Psoas muscle (tissue), 7 donors: ENCODE measurements at regions not wholly inside any gene's neighbourhood (a gene's known extent, or its start where the extent isn't known, plus 50 kb on each side); places are given as distances from the start of the nearest gene placed in this dataset.

Experiments
- ATAC-seq, 4 donors: fragments of 200-7000 bp; cut with Tn5 transposase; one replicate each; pipeline ENCODE4 v1.9.1; 2020; ENCODE audit warnings: moderate library complexity in 3 of 4, mild to moderate bottlenecking in 2 of 4
- DNase-seq, 2 donors: peaks; one replicate each; pipeline ENCODE4 v3.0.0-alpha.2; 2020
- H3K27ac ChIP-seq: fragments of 200-600 bp; one replicate; pipeline ENCODE4 v1.8.0; 2022
- H3K27me3 ChIP-seq, 3 donors: fragments of 200-600 bp in 1 of 3; one replicate each; pipeline versions ENCODE4 v1.6.1 to v1.8.0; 2013 to 2022; ENCODE audit warnings: low read length in 2 of 3, mild to moderate bottlenecking in 2 of 3, moderate library complexity in 1 of 3; ENCODE audit not compliant: insufficient read depth in 3 of 3
- H3K36me3 ChIP-seq, 2 donors: fragments of 200-600 bp in 1 of 2; one replicate each; pipeline versions ENCODE4 v1.6.1 to v1.8.0; 2013 to 2022; ENCODE audit warnings: low read depth in 1 of 2, mild to moderate bottlenecking in 1 of 2, moderate library complexity in 1 of 2; ENCODE audit not compliant: insufficient read depth in 1 of 2
- H3K4me1 ChIP-seq: fragments of 200-600 bp; one replicate; pipeline ENCODE4 v1.8.0; 2022
- H3K4me3 ChIP-seq: fragments of 200-600 bp; one replicate; pipeline ENCODE4 v1.8.0; 2022; ENCODE audit warnings: mild to moderate bottlenecking
- H3K9me3 ChIP-seq: fragments of 200-600 bp; one replicate; pipeline ENCODE4 v1.8.0; 2022
- WGBS, 3 donors: extraction: QIAGEN DNeasy Blood & Tissue Kit; methylation state at CpG; one replicate each; pipeline versions ENCODE4 v1.1.6 to v1.1.7; 2013; 5-methylcytosine and 5-hydroxymethylcytosine counted together
- intact Hi-C, 2 donors: fragments of 100-400 bp; cut with DNase I; formaldehyde crosslinking; loops; one replicate each; pipeline versions ENCODE4 v1.11.0 to v1.14.2; 2022
- TF ChIP-seq, protein P1 (sequence below): fragments of 200-600 bp; IDR thresholded peaks from one replicate; pipeline ENCODE4 v1.8.0; 2022; ENCODE audit warnings: antibody characterized with exemption
- donor health status: healthy with polysubstance abuse.
- donor health status: DM: no; HTN: no; CAD: no; lungs with moderate emphysema.
- donor health status: Bipolar disorder and iron deficiency.
- donor health status: healthy.
- donor health status: DM: yes; HTN: yes; CAD: no.
- donor health status: DM: no; HTN: no; CAD: no.
- donor health status: DM: yes; HTN: yes; CAD: no.

- no peak for DNase-seq
- intact Hi-C loops: loop anchor here (5.0 to 10.0 kb wide), 3 partner anchors 372 to 1414 kb away; no protein-coding TSS in a partner anchor
- Histone ChIP-seq H3K9me3 (no peaks in the 10 kb centered on the region), H3K36me3 (no peaks in the 10 kb centered on the region), H3K27me3 (no peaks in the 10 kb centered on the region), H3K4me3 (no peak overlapping the region), H3K4me1 (no peaks in the 10 kb centered on the region), H3K27ac (no peak overlapping the region)
- whole genome bisulfite sequencing, 3 donors: 80 to 92% (median 88%) methylated on average over 3 of the region's 3 CpGs
- TF ChIP-seq, protein P1, sequence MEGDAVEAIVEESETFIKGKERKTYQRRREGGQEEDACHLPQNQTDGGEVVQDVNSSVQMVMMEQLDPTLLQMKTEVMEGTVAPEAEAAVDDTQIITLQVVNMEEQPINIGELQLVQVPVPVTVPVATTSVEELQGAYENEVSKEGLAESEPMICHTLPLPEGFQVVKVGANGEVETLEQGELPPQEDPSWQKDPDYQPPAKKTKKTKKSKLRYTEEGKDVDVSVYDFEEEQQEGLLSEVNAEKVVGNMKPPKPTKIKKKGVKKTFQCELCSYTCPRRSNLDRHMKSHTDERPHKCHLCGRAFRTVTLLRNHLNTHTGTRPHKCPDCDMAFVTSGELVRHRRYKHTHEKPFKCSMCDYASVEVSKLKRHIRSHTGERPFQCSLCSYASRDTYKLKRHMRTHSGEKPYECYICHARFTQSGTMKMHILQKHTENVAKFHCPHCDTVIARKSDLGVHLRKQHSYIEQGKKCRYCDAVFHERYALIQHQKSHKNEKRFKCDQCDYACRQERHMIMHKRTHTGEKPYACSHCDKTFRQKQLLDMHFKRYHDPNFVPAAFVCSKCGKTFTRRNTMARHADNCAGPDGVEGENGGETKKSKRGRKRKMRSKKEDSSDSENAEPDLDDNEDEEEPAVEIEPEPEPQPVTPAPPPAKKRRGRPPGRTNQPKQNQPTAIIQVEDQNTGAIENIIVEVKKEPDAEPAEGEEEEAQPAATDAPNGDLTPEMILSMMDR: no peak
- no peak for ATAC-seq
Observed at GRCh38 chr2:137836671-137837070, 127.6 kb upstream of the HNMT start.

DNA sequence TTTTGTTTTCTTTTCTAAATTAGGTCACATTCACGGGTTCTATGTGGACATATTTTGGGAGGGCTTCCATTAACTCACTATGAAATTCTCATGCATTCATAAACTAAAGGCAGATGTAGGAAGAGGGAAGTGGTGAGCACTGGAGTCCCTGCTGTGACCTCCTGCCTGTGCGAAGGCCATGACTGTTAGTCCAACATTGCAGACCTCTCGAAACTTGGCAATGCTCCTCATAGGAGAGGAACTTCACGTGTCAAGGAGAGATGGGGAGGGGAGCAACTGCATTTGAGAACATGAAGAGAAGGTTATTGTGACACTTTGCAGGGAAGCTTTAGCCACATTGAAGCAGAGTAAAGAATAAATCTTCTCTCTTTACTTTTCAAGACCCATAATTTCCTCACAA, 126.4 kb upstream of the HNMT start:
- Histone ChIP-seq H3K4me1 (no peaks in the 10 kb centered on the region), H3K4me3 (no peak overlapping the region), H3K27me3 (no peaks in the 10 kb centered on the region), H3K27ac (no peak overlapping the region), H3K36me3 (no peaks in the 10 kb centered on the region), H3K9me3 (no peaks in the 10 kb centered on the region)
- DNase-seq (no peak), ATAC-seq (no peak)
- WGBS, 3 donors: 55 to 62% (median 57%) methylated on average over 4 of the region's 4 CpGs
- TF ChIP-seq, protein P1: no peak
- intact Hi-C loops: loop anchor here (5.0 to 10.0 kb wide), 3 partner anchors 373 to 1416 kb away; no protein-coding TSS in a partner anchor

DNA sequence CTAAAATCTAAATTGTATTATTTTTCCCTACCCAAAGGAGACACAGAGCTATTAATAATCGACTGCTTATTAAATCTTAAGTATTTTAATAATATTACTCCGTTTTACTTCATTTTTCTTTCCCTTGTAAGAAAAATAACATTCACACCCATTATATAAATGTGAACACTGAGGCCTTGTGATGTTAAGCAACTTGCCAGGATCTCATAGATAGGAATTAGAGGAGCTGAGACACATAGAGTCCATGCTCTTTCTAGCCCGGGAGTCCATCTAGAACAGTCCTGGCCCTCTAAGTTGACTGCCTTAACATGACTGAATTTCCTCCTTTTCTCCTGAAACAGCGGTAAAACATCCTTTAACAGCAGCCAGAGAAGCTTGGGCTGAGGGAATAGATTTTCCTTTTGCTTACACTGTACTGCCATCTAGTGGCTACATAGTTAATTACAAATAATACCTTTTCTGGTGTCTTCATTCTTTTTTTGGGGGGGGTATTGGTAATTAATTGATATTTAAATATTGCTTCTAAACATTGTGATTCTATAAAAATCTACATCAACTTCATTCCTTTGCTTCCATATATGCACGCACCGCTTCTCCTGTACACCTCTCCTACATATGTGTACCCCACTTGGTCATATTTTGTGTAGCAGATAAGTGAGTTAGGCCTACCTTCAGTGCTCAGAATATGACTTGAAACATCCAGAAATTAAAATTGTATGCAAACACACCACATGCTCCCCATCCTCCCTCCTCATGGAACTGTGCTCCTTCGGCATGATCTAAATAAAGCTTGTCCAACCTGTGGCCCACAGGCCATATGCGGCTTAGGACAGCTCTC, 125.8 kb upstream of the HNMT start:
- H3K27ac ChIP-seq: no peak overlapping the region
- TF ChIP-seq, protein P1: peak; percentile 61
- intact Hi-C loops: loop anchor here (5.0 to 10.0 kb wide), 3 partner anchors 374 to 1416 kb away; no protein-coding TSS in a partner anchor
- no peaks in the 10 kb centered on the region for H3K4me1 ChIP-seq
- ATAC-seq (peak in 2 of 4 donors; percentile 46 to 64), DNase-seq (no peak)
- H3K27me3 ChIP-seq: no peaks in the 10 kb centered on the region
- H3K36me3 ChIP-seq: no peaks in the 10 kb centered on the region
- 37 to 39% (median 39%) methylated on average over 8 of the region's 8 CpGs for WGBS, 3 donors
- H3K4me3 ChIP-seq: no peak overlapping the region
- no peaks in the 10 kb centered on the region for H3K9me3 ChIP-seq

- Histone ChIP-seq H3K27ac (no peak overlapping the region), H3K36me3 (no peaks in the 10 kb centered on the region), H3K4me3 (no peak overlapping the region), H3K9me3 (peaks cover 4% of the 10 kb centered on the region), H3K27me3 (no peaks in the 10 kb centered on the region), H3K4me1 (no peaks in the 10 kb centered on the region)
- DNase-seq (no peak), ATAC-seq (no peak)
- intact Hi-C loops: no loop called here
- TF ChIP-seq, protein P1: no peak
Observed at GRCh38 chr2:137842430-137842829, 121.8 kb upstream of the HNMT start.
